HEK293T (cell line): ENCODE measurements at regions not wholly inside any gene's neighbourhood (a gene's known extent, or its start where the extent isn't known, plus 50 kb on each side); places are given as distances from the start of the nearest gene placed in this dataset.

Experiments used
- FOXA1 ChIP-seq: fragments of 450-650 bp; IDR thresholded peaks from 2 replicates; pipeline ENCODE4 v1.6.1; 2016; ENCODE audit warnings: mild to moderate bottlenecking
- FOXK2 ChIP-seq: fragments of 450-650 bp; IDR thresholded peaks from 2 replicates; pipeline ENCODE4 v1.6.1; 2016; ENCODE audit warnings: mild to moderate bottlenecking
- FOXM1 ChIP-seq: fragments of 450-650 bp; IDR thresholded peaks from 2 replicates; pipeline ENCODE4 v1.6.1; 2017; ENCODE audit warnings: mild to moderate bottlenecking, borderline replicate concordance
- SP1 ChIP-seq: fragments of 450-650 bp; IDR thresholded peaks from 2 replicates; pipeline ENCODE4 v1.6.1; 2017
- TARDBP ChIP-seq: fragments of 450-650 bp; IDR thresholded peaks from 2 replicates; pipeline ENCODE4 v1.6.1; 2016
- ZNF384 ChIP-seq: fragments of 450-650 bp; IDR thresholded peaks from 2 replicates; pipeline ENCODE4 v1.6.1; 2016

DNA sequence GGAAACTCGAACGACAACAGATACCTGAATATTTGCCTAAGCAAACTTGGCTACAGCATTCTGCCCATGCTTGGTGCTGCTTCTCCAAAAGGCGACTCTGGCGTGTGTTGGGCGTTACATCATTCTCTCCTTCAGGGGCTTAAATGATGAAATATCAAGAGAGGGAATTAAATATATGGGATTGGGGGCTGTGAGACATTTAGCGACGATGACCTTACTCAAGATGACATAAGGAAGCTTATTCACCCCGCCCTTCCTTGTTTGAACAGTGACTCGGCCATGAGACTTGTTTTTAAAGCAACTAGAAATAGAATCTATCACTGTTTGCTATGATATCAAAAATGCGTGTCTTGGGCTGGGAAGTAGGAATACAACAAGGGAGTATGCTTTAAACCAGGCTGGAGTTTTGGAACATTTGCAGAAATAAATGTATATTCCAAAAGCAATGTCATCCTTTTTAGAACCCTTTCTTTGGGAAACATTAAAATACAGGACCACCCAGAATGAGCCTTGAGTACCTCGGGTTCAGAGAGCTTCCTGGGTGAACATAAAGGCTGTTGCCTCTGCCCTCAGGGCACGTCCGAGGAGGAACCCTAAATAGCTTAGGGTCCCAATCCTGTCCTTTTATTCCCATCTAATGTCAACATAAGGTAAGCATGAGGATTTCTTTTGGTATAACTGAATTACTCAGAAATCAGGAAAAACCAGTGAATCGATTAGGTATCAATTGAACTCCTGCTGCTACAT is 123.3 kb upstream of the SLC45A1 start:
- TF ChIP-seq FOXK2, result no peak
- no peak for TF ChIP-seq SP1
- TF ChIP-seq FOXA1, result no peak
- no peak for TF ChIP-seq ZNF384
- no peak for TF ChIP-seq FOXM1
- TF ChIP-seq TARDBP, result no peak
